Trophoblast cell (in vitro differentiated cells and primary cell): ENCODE measurements at regions not wholly inside any gene's neighbourhood (a gene's known extent, or its start where the extent isn't known, plus 50 kb on each side); places are given as distances from the start of the nearest gene placed in this dataset.

Experiments
- DNase-seq, 2 donors: peaks; one replicate each; pipeline ENCODE4 v3.0.0-alpha.2; 2016
- H2AFZ ChIP-seq: 2 replicates; pipeline ENCODE4 v1.6.1; 2013; ENCODE audit warnings: low read length, moderate library complexity, mild to moderate bottlenecking; ENCODE audit not compliant: insufficient read depth, poor library complexity
- H2AK5ac ChIP-seq: 2 replicates; pipeline ENCODE4 v1.6.1; 2013; ENCODE audit warnings: mild to moderate bottlenecking, low read length
- H2BK120ac ChIP-seq: 2 replicates; pipeline ENCODE4 v1.6.1; 2013; ENCODE audit warnings: low read length, mild to moderate bottlenecking, moderate library complexity; ENCODE audit not compliant: insufficient read depth, poor library complexity
- H2BK12ac ChIP-seq: 2 replicates; pipeline ENCODE4 v1.6.1; 2013; ENCODE audit warnings: mild to moderate bottlenecking, low read length, moderate library complexity
- H2BK5ac ChIP-seq: 2 replicates; pipeline ENCODE4 v1.6.1; 2013; ENCODE audit warnings: low read length, low read depth, moderate library complexity, mild to moderate bottlenecking; ENCODE audit not compliant: poor library complexity
- H3K14ac ChIP-seq: 2 replicates; pipeline ENCODE4 v1.6.1; 2013; ENCODE audit warnings: mild to moderate bottlenecking, low read length
- H3K18ac ChIP-seq: 2 replicates; pipeline ENCODE4 v1.6.1; 2013; ENCODE audit warnings: mild to moderate bottlenecking, low read length
- H3K23ac ChIP-seq: 2 replicates; pipeline ENCODE4 v1.6.1; 2013; ENCODE audit warnings: low read length
- H3K27ac ChIP-seq: 2 replicates; pipeline ENCODE4 v1.5.1; 2013; ENCODE audit warnings: low read depth, mild to moderate bottlenecking, inconsistent platforms, low read length, moderate library complexity
- H3K27me3 ChIP-seq: 2 replicates; pipeline ENCODE4 v1.6.1; 2013; ENCODE audit warnings: inconsistent platforms, mild to moderate bottlenecking, low read length, moderate library complexity; ENCODE audit not compliant: insufficient read depth
- H3K36me3 ChIP-seq, 2 experiments: 1 replicate in 1 of 2; 2 replicates in 1 of 2; pipeline ENCODE4 v1.6.1; 2013; ENCODE audit warnings: low read length in 2 of 2, mild to moderate bottlenecking in 2 of 2, moderate library complexity in 1 of 2; ENCODE audit not compliant: insufficient read depth in 2 of 2, control insufficient read depth in 1 of 2
- H3K4ac ChIP-seq: 2 replicates; pipeline ENCODE4 v1.6.1; 2013; ENCODE audit warnings: low read depth, mild to moderate bottlenecking, low read length, moderate library complexity
- H3K4me1 ChIP-seq, 2 experiments: 1 replicate in 1 of 2; 2 replicates in 1 of 2; pipeline ENCODE4 v1.6.1; 2013; ENCODE audit warnings: low read length in 2 of 2, mild to moderate bottlenecking in 2 of 2, moderate library complexity in 1 of 2; ENCODE audit not compliant: insufficient read depth in 2 of 2, control insufficient read depth in 1 of 2
- H3K4me2 ChIP-seq: 2 replicates; pipeline ENCODE4 v1.6.1; 2013; ENCODE audit warnings: inconsistent platforms, mild to moderate bottlenecking, low read length, moderate library complexity
- H3K4me3 ChIP-seq: 2 replicates; pipeline ENCODE4 v1.5.1; 2013; ENCODE audit warnings: mild to moderate bottlenecking, low read depth, low read length, inconsistent platforms
- H3K79me1 ChIP-seq: one replicate; pipeline ENCODE4 v1.6.1; 2013; ENCODE audit warnings: low read length
- H3K79me2 ChIP-seq: 2 replicates; pipeline ENCODE4 v1.6.1; 2013; ENCODE audit warnings: low read length, mild to moderate bottlenecking; ENCODE audit not compliant: control insufficient read depth, insufficient read depth, poor library complexity
- H3K9ac ChIP-seq: 2 replicates; pipeline ENCODE4 v1.6.1; 2013; ENCODE audit warnings: mild to moderate bottlenecking, low read length
- H3K9me3 ChIP-seq: 2 replicates; pipeline ENCODE4 v1.6.1; 2013; ENCODE audit warnings: low read depth, mild to moderate bottlenecking, control low read depth, inconsistent platforms, low read length; ENCODE audit not compliant: insufficient read depth
- H4K12ac ChIP-seq: 2 replicates; pipeline ENCODE4 v1.6.1; 2013; ENCODE audit warnings: low read depth, mild to moderate bottlenecking, low read length, moderate library complexity
- H4K8ac ChIP-seq: 2 replicates; pipeline ENCODE4 v1.6.1; 2013; ENCODE audit warnings: low read depth, mild to moderate bottlenecking, low read length, moderate library complexity
- H4K91ac ChIP-seq: one replicate; pipeline ENCODE4 v1.6.1; 2013; ENCODE audit warnings: low read depth, mild to moderate bottlenecking, low read length, moderate library complexity
- WGBS: extraction: QIAGEN DNeasy Blood & Tissue Kit; methylation state at CpG from one replicate; pipeline ENCODE4 v1.1.7; 2013; ENCODE audit warnings: missing lambda C conversion rate; ENCODE audit not compliant: insufficient read length, insufficient coverage; ENCODE audit errors: extremely low coverage; 5-methylcytosine and 5-hydroxymethylcytosine counted together

DNA sequence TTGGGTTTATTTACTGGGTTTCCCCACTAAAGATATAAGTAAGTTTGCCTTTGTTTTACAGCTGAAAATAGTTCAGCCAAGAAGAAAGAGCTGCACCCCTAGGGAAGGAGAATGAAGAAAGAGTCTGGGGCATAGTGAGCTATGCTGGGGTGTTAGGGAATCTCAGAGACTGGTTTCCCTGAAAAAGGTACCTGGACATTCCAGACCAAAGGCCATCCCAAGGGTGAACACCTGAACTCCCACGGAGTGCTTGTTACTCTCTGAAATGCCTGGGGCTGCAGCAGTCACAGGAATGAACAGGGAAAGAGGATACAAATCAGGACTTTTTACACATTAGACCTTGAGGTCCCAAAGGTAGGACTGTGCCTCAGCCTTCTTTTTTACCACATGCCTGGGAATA is 337.6 kb upstream of the SLC10A2 start:
- H2AFZ ChIP-seq = no peak overlapping the region
- H3K27me3 ChIP-seq = no peaks in the 10 kb centered on the region
- no peak overlapping the region for H2AK5ac ChIP-seq
- H3K36me3 ChIP-seq = no peaks in the 10 kb centered on the region
- no CpG with 5 or more reads among the region's 1 CpG for WGBS
- no peaks in the 10 kb centered on the region for H3K4me1 ChIP-seq
- H2BK120ac ChIP-seq = no peak overlapping the region
- no peak overlapping the region for H3K4me3 ChIP-seq
- H3K14ac ChIP-seq = no peak overlapping the region
- H2BK12ac ChIP-seq = no peak overlapping the region
- no peaks in the 10 kb centered on the region for H3K9me3 ChIP-seq
- H3K79me1 ChIP-seq = no peaks in the 10 kb centered on the region
- H4K8ac ChIP-seq = no peak overlapping the region
- no peak overlapping the region for H3K18ac ChIP-seq
- H3K79me2 ChIP-seq = no peaks in the 10 kb centered on the region
- no peak overlapping the region for H3K27ac ChIP-seq
- no peak for DNase-seq
- no peak overlapping the region for H4K12ac ChIP-seq
- no peak overlapping the region for H3K4me2 ChIP-seq
- H3K4ac ChIP-seq = no peak overlapping the region
- no peak overlapping the region for H2BK5ac ChIP-seq
- H3K23ac ChIP-seq = no peak overlapping the region
- H3K9ac ChIP-seq = no peak overlapping the region
- no peak overlapping the region for H4K91ac ChIP-seq

- H3K23ac ChIP-seq = no peak overlapping the region
- no peaks in the 10 kb centered on the region for H3K79me1 ChIP-seq
- no peaks in the 10 kb centered on the region for H3K4me1 ChIP-seq
- no peaks in the 10 kb centered on the region for H3K79me2 ChIP-seq
- H3K36me3 ChIP-seq = no peaks in the 10 kb centered on the region
- no peak overlapping the region for H4K91ac ChIP-seq
- no peak overlapping the region for H3K4me2 ChIP-seq
- H2BK12ac ChIP-seq = no peak overlapping the region
- H3K27me3 ChIP-seq = no peaks in the 10 kb centered on the region
- H3K27ac ChIP-seq = no peak overlapping the region
- H3K4me3 ChIP-seq = no peak overlapping the region
- DNase-seq = peak in 1 of 2 donors; percentile 4
- no peak overlapping the region for H2BK120ac ChIP-seq
- no peak overlapping the region for H4K12ac ChIP-seq
- no peak overlapping the region for H2BK5ac ChIP-seq
- peaks cover 2% of the 10 kb centered on the region for H3K9me3 ChIP-seq
- H3K18ac ChIP-seq = no peak overlapping the region
- no peak overlapping the region for H3K4ac ChIP-seq
- no peak overlapping the region for H2AFZ ChIP-seq
- H3K9ac ChIP-seq = no peak overlapping the region
- H3K14ac ChIP-seq = no peak overlapping the region
- WGBS = no CpG with 5 or more reads among the region's 4 CpGs
- H2AK5ac ChIP-seq = no peak overlapping the region
- H4K8ac ChIP-seq = no peak overlapping the region
Observed at GRCh38 chr13:103403148-103403740, 337.0 kb upstream of the SLC10A2 start.

- Histone ChIP-seq H2BK5ac (no peak overlapping the region), H2BK12ac (no peak overlapping the region), H3K27me3 (no peaks in the 10 kb centered on the region), H3K4me1 (peaks cover 2 to 3% of the 10 kb centered on the region in 2 experiments), H3K9me3 (peaks cover 2% of the 10 kb centered on the region), H2AK5ac (no peak overlapping the region), H4K12ac (no peak overlapping the region), H3K36me3 (no peaks in the 10 kb centered on the region), H3K14ac (no peak overlapping the region), H2BK120ac (no peak overlapping the region), H3K4me3 (no peak overlapping the region), H3K27ac (no peak overlapping the region), H4K91ac (no peak overlapping the region), H3K23ac (no peak overlapping the region), H4K8ac (no peak overlapping the region), H3K18ac (no peak overlapping the region), H3K79me1 (no peaks in the 10 kb centered on the region), H3K9ac (no peak overlapping the region), H2AFZ (no peak overlapping the region), H3K4ac (no peak overlapping the region), H3K79me2 (no peaks in the 10 kb centered on the region), H3K4me2 (no peak overlapping the region)
- WGBS = no CpG with 5 or more reads among the region's 2 CpGs
- no peak for DNase-seq
Observed at GRCh38 chr13:103395139-103395538, 328.9 kb upstream of the SLC10A2 start.

DNA sequence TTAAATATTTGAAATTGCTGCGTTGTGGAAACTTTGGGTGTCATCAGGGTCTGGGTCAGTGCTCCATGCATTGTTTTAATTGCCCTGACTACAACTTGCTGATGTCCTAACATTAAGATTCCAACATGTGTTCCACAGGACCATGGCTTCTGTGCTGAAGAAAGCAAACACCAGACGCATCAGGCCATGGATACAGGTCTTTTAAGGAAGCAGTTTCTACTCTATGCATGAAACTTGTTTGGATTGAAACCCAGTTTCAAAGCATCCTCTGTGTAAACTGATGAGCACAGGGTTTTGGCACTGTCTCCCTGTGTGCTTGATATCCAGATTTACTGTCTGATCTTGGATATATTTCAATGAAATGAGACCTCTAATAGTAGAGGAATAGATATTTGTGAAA is 328.4 kb upstream of the SLC10A2 start:
- H3K4me2 ChIP-seq = no peak overlapping the region
- H3K79me1 ChIP-seq = no peaks in the 10 kb centered on the region
- no peak overlapping the region for H2AFZ ChIP-seq
- no peak for DNase-seq
- peaks cover 2% of the 10 kb centered on the region for H3K9me3 ChIP-seq
- H3K27me3 ChIP-seq = no peaks in the 10 kb centered on the region
- H3K14ac ChIP-seq = no peak overlapping the region
- no peak overlapping the region for H3K18ac ChIP-seq
- H3K23ac ChIP-seq = no peak overlapping the region
- no peak overlapping the region for H3K9ac ChIP-seq
- no peaks in the 10 kb centered on the region for H3K79me2 ChIP-seq
- H3K36me3 ChIP-seq = no peaks in the 10 kb centered on the region
- H2BK120ac ChIP-seq = no peak overlapping the region
- H3K27ac ChIP-seq = no peak overlapping the region
- no peak overlapping the region for H2AK5ac ChIP-seq
- peaks cover 2 to 3% of the 10 kb centered on the region in 2 experiments for H3K4me1 ChIP-seq
- H3K4ac ChIP-seq = no peak overlapping the region
- H4K91ac ChIP-seq = no peak overlapping the region
- WGBS = no CpG with 5 or more reads among the region's 2 CpGs
- no peak overlapping the region for H4K12ac ChIP-seq
- H3K4me3 ChIP-seq = no peak overlapping the region
- no peak overlapping the region for H4K8ac ChIP-seq
- H2BK5ac ChIP-seq = no peak overlapping the region
- H2BK12ac ChIP-seq = no peak overlapping the region
